ENCODE measurements at regions not wholly inside any gene's neighbourhood (a gene's known extent, or its start where the extent isn't known, plus 50 kb on each side); places are given as distances from the start of the nearest gene placed in this dataset.

- ChIA-PET POLR2A (no interaction called here), CTCF (no interaction called here)
- TF ChIP-seq KDM1A (IDR thresholded peaks at IDR 0.05; ENCODE audit: low read depth) (no peak), ZNF302 (CRISPR knock-in tag; IDR thresholded peaks at IDR 0.05) (no peak), KDM5A (IDR thresholded peaks at IDR 0.05) (no peak), CTCF (IDR thresholded peaks at IDR 0.05) (no peak), RARB (CRISPR knock-in tag; IDR thresholded peaks at IDR 0.05) (no peak), SREBF2 (IDR thresholded peaks at IDR 0.05) (no peak), EHMT2 (IDR thresholded peaks at IDR 0.05; ENCODE audit: low read depth) (no peak), RNF2 (IDR thresholded peaks at IDR 0.05; ENCODE audit: borderline replicate concordance, low read depth) (no peak), EP300 (IDR thresholded peaks at IDR 0.05) (no peak), FOXS1 (CRISPR knock-in tag; IDR thresholded peaks at IDR 0.05) (no peak), MAFK (IDR thresholded peaks at IDR 0.05; ENCODE audit: partially characterized antibody) (no peak), CHD4 (IDR thresholded peaks at IDR 0.05; ENCODE audit: borderline replicate concordance) (no peak), BHLHE40 (IDR thresholded peaks at IDR 0.05; ENCODE audit: low read depth, low read length) (no peak), MAX (IDR thresholded peaks at IDR 0.05) (no peak), CBX8 (IDR thresholded peaks at IDR 0.05) (no peak), CHD2 (IDR thresholded peaks at IDR 0.05; ENCODE audit: low read length, partially characterized antibody) (no peak), TFCP2L1 (CRISPR knock-in tag; IDR thresholded peaks at IDR 0.05) (no peak), ZSCAN20 (CRISPR knock-in tag; IDR thresholded peaks at IDR 0.05) (no peak), HEYL (CRISPR knock-in tag; IDR thresholded peaks at IDR 0.05) (no peak)
- DNase-seq (ENCODE audit: low read depth in 1 of 2, low spot score in 1 of 2) (no peak), ATAC-seq (no peak), FAIRE-seq (no peak)
- H3K27ac ChIP-seq: no peak overlapping the region
- no peak overlapping the region for H3K4me2 ChIP-seq
- H3K9me3 ChIP-seq: no peaks in the 10 kb centered on the region
- no peak overlapping the region for H3K4me3 ChIP-seq
- WGBS (ENCODE audit: missing lambda C conversion rate): 7% methylated on average over 7 of the region's 7 CpGs
- no peaks in the 10 kb centered on the region for H3K4me1 ChIP-seq
Observed at GRCh38 chr3:167078070-167078622, 302.0 kb downstream of the ZBBX start.

GRCh38 chr3:167067787-167068161 lies 312.3 kb downstream of the ZBBX start:
- no peak for DNase-seq (ENCODE audit: low read depth in 1 of 2, low spot score in 1 of 2)
- Histone ChIP-seq H3K27ac (no peak overlapping the region), H3K4me3 (no peak overlapping the region), H3K4me2 (no peak overlapping the region), H3K4me1 (no peaks in the 10 kb centered on the region), H3K9me3 (no peaks in the 10 kb centered on the region)
- POLR2A ChIA-PET: no interaction called here
- no peak for ATAC-seq
- TF ChIP-seq RCOR1 (IDR thresholded peaks at IDR 0.05; ENCODE audit: low read depth, low read length) (no peak), HEYL (CRISPR knock-in tag; IDR thresholded peaks at IDR 0.05) (no peak), REST (IDR thresholded peaks at IDR 0.05) (no peak), HOXB5 (CRISPR knock-in tag; IDR thresholded peaks at IDR 0.05) (no peak), HMGXB4 (CRISPR knock-in tag; IDR thresholded peaks at IDR 0.05; ENCODE audit: borderline replicate concordance) (no peak), PHF8 (IDR thresholded peaks at IDR 0.05; ENCODE audit: borderline replicate concordance, low read depth) (no peak), HDAC2 (IDR thresholded peaks at IDR 0.05) (no peak)
- WGBS (ENCODE audit: missing lambda C conversion rate): 16% methylated on average over 3 of the region's 3 CpGs
- CTCF ChIA-PET: no interaction called here
- no peak for FAIRE-seq
